Endothelial cell of umbilical vein (primary cell): ENCODE measurements at regions not wholly inside any gene's neighbourhood (a gene's known extent, or its start where the extent isn't known, plus 50 kb on each side); places are given as distances from the start of the nearest gene placed in this dataset.

Experiments used
- CTCF ChIP-seq, 2 donors: IDR thresholded peaks; 1 replicate in 1 of 2; 2 replicates in 1 of 2; pipeline ENCODE4 v1.5.1; 2011; ENCODE audit warnings: low read length in 2 of 2, mild to moderate bottlenecking in 2 of 2, moderate library complexity in 2 of 2, control low read depth in 1 of 2, inconsistent platforms in 1 of 2, low read depth in 1 of 2; ENCODE audit not compliant: insufficient read depth in 1 of 2; ENCODE audit errors: extremely low read depth in 1 of 2
- EZH2 ChIP-seq: IDR thresholded peaks from 2 replicates; pipeline ENCODE4 v1.6.1; 2012; ENCODE audit warnings: borderline replicate concordance, low read depth, mild to moderate bottlenecking, moderate library complexity, low read length, inconsistent platforms; ENCODE audit not compliant: severe bottlenecking
- FOS ChIP-seq: IDR thresholded peaks from 2 replicates; pipeline ENCODE4 v1.6.1; 2011; ENCODE audit warnings: mild to moderate bottlenecking, low read length, moderate library complexity, borderline replicate concordance; ENCODE audit not compliant: insufficient read depth
- MAX ChIP-seq: IDR thresholded peaks from 2 replicates; pipeline ENCODE4 v1.6.1; 2011; ENCODE audit not compliant: insufficient read depth, insufficient read length
- POLR2A ChIP-seq: IDR thresholded peaks from 2 replicates; pipeline ENCODE4 v1.6.1; 2012; ENCODE audit warnings: low read depth, mild to moderate bottlenecking, control low read depth, low read length

- TF ChIP-seq CTCF (IDR thresholded peaks at IDR 0.05; ENCODE audit: extremely low read depth in 1 of 2, insufficient read depth in 1 of 2, low read depth in 1 of 2, low read length in 2 of 2) (no peak), FOS (no peak), POLR2A (no peak), EZH2 (no peak), MAX (no peak)
Observed at GRCh38 chr11:110379936-110380335, 49.8 kb upstream of the FDX1 start.
